SIG-M5 treated with dmso at 0.1 percent for 504 hours (cell line): ENCODE measurements at regions not wholly inside any gene's neighbourhood (a gene's known extent, or its start where the extent isn't known, plus 50 kb on each side); places are given as distances from the start of the nearest gene placed in this dataset.

ENCODE experiments used
- DNase-seq: peaks from one replicate; lab custom pipeline; 2025; ENCODE audit not compliant: unreplicated experiment; lab: John Stamatoyannopoulos, UW

GRCh38 chr7:45235905-45236304 is 78.3 kb downstream of the RAMP3 start:
- no peak for DNase-seq

- no peak for DNase-seq
Observed at GRCh38 chr7:45236666-45237065, 79.1 kb downstream of the RAMP3 start.

GRCh38 chr7:45237788-45238461 is 80.3 kb downstream of the RAMP3 start:
- no peak for DNase-seq

- no peak for DNase-seq
Observed at GRCh38 chr7:45238806-45239205, 81.2 kb downstream of the RAMP3 start.

GRCh38 chr7:45239486-45239885 is 81.9 kb downstream of the RAMP3 start:
- DNase-seq, result no peak

- no peak for DNase-seq
Observed at GRCh38 chr7:45240273-45240771, 82.7 kb downstream of the RAMP3 start.

- DNase-seq, result no peak
Observed at GRCh38 chr7:45240926-45241325, 83.3 kb downstream of the RAMP3 start.

- no peak for DNase-seq
Observed at GRCh38 chr7:45241339-45242109, 83.9 kb downstream of the RAMP3 start.

GRCh38 chr7:45242261-45242660 is 84.7 kb downstream of the RAMP3 start:
- no peak for DNase-seq

- DNase-seq, result peak; percentile 2
Observed at GRCh38 chr7:45242698-45243097, 85.1 kb downstream of the RAMP3 start.

GRCh38 chr7:45244981-45245380 is 87.4 kb downstream of the RAMP3 start:
- no peak for DNase-seq

GRCh38 chr7:45246339-45246738 is 88.7 kb downstream of the RAMP3 start:
- no peak for DNase-seq

- no peak for DNase-seq
Observed at GRCh38 chr7:45252248-45252647, 94.7 kb downstream of the RAMP3 start.

- no peak for DNase-seq
Observed at GRCh38 chr7:45252857-45253256, 95.3 kb downstream of the RAMP3 start.

GRCh38 chr7:45253368-45253767 is 95.8 kb downstream of the RAMP3 start:
- DNase-seq, result no peak

- no peak for DNase-seq
Observed at GRCh38 chr7:45255187-45255586, 97.6 kb downstream of the RAMP3 start.

- DNase-seq, result no peak
Observed at GRCh38 chr7:45256309-45256708, 98.7 kb downstream of the RAMP3 start.

GRCh38 chr7:45256775-45257174 is 99.2 kb downstream of the RAMP3 start:
- no peak for DNase-seq

GRCh38 chr7:45257284-45257683 is 99.7 kb downstream of the RAMP3 start:
- DNase-seq, result no peak

- no peak for DNase-seq
Observed at GRCh38 chr7:45258533-45259226, 101.1 kb downstream of the RAMP3 start.

GRCh38 chr7:45259227-45259596 is 101.6 kb downstream of the RAMP3 start:
- DNase-seq, result no peak
